SK-N-SH (cell line): ENCODE measurements at regions not wholly inside any gene's neighbourhood (a gene's known extent, or its start where the extent isn't known, plus 50 kb on each side); places are given as distances from the start of the nearest gene placed in this dataset.
"Not testable (repeated sequence)": the region's sequence is repeated elsewhere in the genome, so short reads cannot be mapped to it uniquely, and the experiment has no call there.

Source experiments
- CTCF ChIA-PET: fragments of 300-600, 350-600 bp; formaldehyde crosslinking; extraction: SDS; loops from one replicate; lab custom pipeline; 2021; lab: Yijun Ruan, JAX
- POLR2A ChIA-PET: fragments of 350-600 bp; sonication (Branson Sonifier 250); formaldehyde crosslinking; extraction: SDS; loops from one replicate; lab custom pipeline; 2020; ENCODE audit warnings: antibody characterized with exemption, inconsistent platforms; lab: Yijun Ruan, JAX
- DNase-seq: peaks from one replicate; pipeline ENCODE4 v3.0.0; 2012
- H2AFZ ChIP-seq: fragments of 200-600 bp; sonication (generic); 2 replicates; pipeline ENCODE4 v1.8.1; 2016; ENCODE audit warnings: antibody characterized with exemption, mild to moderate bottlenecking, low read depth
- H3F3A ChIP-seq: fragments of 200-600 bp; sonication (generic); replicated peaks from 2 replicates; pipeline ENCODE3; 2016; ENCODE audit warnings: antibody characterized with exemption, mild to moderate bottlenecking; ENCODE audit not compliant: insufficient read depth
- H3K27ac ChIP-seq, 2 experiments: fragments of 200-500 bp in 1 of 2; fragments of 200-600 bp in 1 of 2; sonication (Bioruptor generic) in 1 of 2; sonication (generic), shearing (Covaris generic) in 1 of 2; 2 replicates each; pipeline versions ENCODE4 v1.5.1 to v1.6.1; 2014 to 2016; ENCODE audit warnings: low read depth in 2 of 2, inconsistent platforms in 1 of 2, low read length in 1 of 2, mild to moderate bottlenecking in 1 of 2, mixed read lengths in 1 of 2
- H3K27me3 ChIP-seq: fragments of 200-600 bp; sonication (generic), shearing (Covaris generic); 2 replicates; pipeline ENCODE4 v1.6.1; 2016; ENCODE audit warnings: mixed run types; ENCODE audit not compliant: insufficient read depth
- H3K36me3 ChIP-seq, 2 experiments: fragments of 200-500 bp in 1 of 2; fragments of 200-600 bp in 1 of 2; sonication (Bioruptor generic) in 1 of 2; sonication (generic) in 1 of 2; replicated peaks in 1 of 2; 2 replicates each; pipeline versions ENCODE3 to v1.5.1; 2014 to 2016; ENCODE audit warnings: low read length in 1 of 2, mild to moderate bottlenecking in 1 of 2; ENCODE audit not compliant: insufficient read depth in 2 of 2, control insufficient read depth in 1 of 2
- H3K4me1 ChIP-seq, 2 experiments: fragments of 200-500 bp in 1 of 2; fragments of 200-600 bp in 1 of 2; sonication (Bioruptor generic) in 1 of 2; sonication (generic), shearing (Covaris generic) in 1 of 2; 2 replicates each; pipeline versions ENCODE4 v1.5.1 to v1.6.1; 2014 to 2016; ENCODE audit warnings: low read depth in 1 of 2, low read length in 1 of 2, mixed run types in 1 of 2; ENCODE audit not compliant: insufficient read depth in 2 of 2, control insufficient read depth in 1 of 2
- H3K4me2 ChIP-seq: fragments of 200-600 bp; sonication (generic), shearing (Covaris generic); 2 replicates; pipeline ENCODE4 v1.6.1; 2017; ENCODE audit warnings: mixed run types
- H3K4me3 ChIP-seq, 2 experiments: fragments of 200-500 bp in 1 of 2; fragments of 200-600 bp in 1 of 2; sonication (Bioruptor generic) in 1 of 2; sonication (generic), shearing (Covaris generic) in 1 of 2; 2 replicates each; pipeline versions ENCODE4 v1.5.1 to v1.8.1; 2014 to 2016; ENCODE audit warnings: low read depth in 2 of 2, inconsistent platforms in 1 of 2, low read length in 1 of 2, mild to moderate bottlenecking in 1 of 2, mixed read lengths in 1 of 2, moderate library complexity in 1 of 2
- H3K79me2 ChIP-seq: fragments of 200-600 bp; sonication (generic); 2 replicates; pipeline ENCODE4 v1.8.1; 2017; ENCODE audit warnings: mild to moderate bottlenecking; ENCODE audit not compliant: insufficient read depth
- H3K9ac ChIP-seq: fragments of 200-600 bp; sonication (generic); 2 replicates; pipeline ENCODE4 v1.6.1; 2017; ENCODE audit warnings: mixed run types
- H3K9me2 ChIP-seq: fragments of 200-600 bp; sonication (generic); 2 replicates; pipeline ENCODE4 v1.6.1; 2017; ENCODE audit warnings: mixed run types
- H3K9me3 ChIP-seq: fragments of 200-600 bp; sonication (generic); 2 replicates; pipeline ENCODE4 v1.6.1; 2017; ENCODE audit warnings: mixed run types, mild to moderate bottlenecking, moderate library complexity
- H4K20me1 ChIP-seq: fragments of 200-600 bp; sonication (generic); 2 replicates; pipeline ENCODE4 v1.6.1; 2017; ENCODE audit warnings: mild to moderate bottlenecking, mixed run types; ENCODE audit not compliant: insufficient read depth
- CHD2 ChIP-seq: fragments of 150-350 bp; IDR thresholded peaks from 2 replicates; pipeline ENCODE4 v1.6.1; 2018; ENCODE audit warnings: low read length; ENCODE audit not compliant: partially characterized antibody
- EP300 ChIP-seq, 2 experiments: IDR thresholded peaks; 2 replicates each; pipeline versions ENCODE4 v1.4.0 to v1.6.1; 2012; ENCODE audit warnings: borderline replicate concordance in 1 of 2, low read depth in 1 of 2, low read length in 1 of 2
- FOXJ3 ChIP-seq: sonication (generic); formaldehyde crosslinking; IDR thresholded peaks from 2 replicates; pipeline ENCODE4 v1.5.1; 2020; ENCODE audit warnings: mild to moderate bottlenecking, missing genetic modification reagents
- GATA2 ChIP-seq: sonication (generic); formaldehyde crosslinking; IDR thresholded peaks from 2 replicates; pipeline ENCODE4 v1.5.0; 2020; ENCODE audit warnings: mild to moderate bottlenecking, missing genetic modification reagents
- JUND ChIP-seq: IDR thresholded peaks from 2 replicates; pipeline ENCODE4 v1.4.0; 2012
- MXI1 ChIP-seq: IDR thresholded peaks from 2 replicates; pipeline ENCODE4 v1.6.1; 2012; ENCODE audit warnings: mild to moderate bottlenecking, low read depth, low read length, improper control_type of control experiment
- POLR2AphosphoS5 ChIP-seq: IDR thresholded peaks from 2 replicates; pipeline ENCODE4 v1.6.1; 2012; ENCODE audit warnings: low read depth, low read length
- TCF12 ChIP-seq: IDR thresholded peaks from 2 replicates; pipeline ENCODE4 v1.4.0; 2012
- WGBS: methylation state at CpG from one replicate; pipeline ENCODE4 v1.1.6; 2017; ENCODE audit warnings: low lambda C conversion rate; 5-methylcytosine and 5-hydroxymethylcytosine counted together
- TF ChIP-seq, protein P1 (sequence below): fragments of 150-350 bp; IDR thresholded peaks from 2 replicates; pipeline ENCODE4 v1.6.1; 2016; ENCODE audit warnings: mild to moderate bottlenecking, low read depth, low read length
- TF ChIP-seq, protein P2 (sequence below): IDR thresholded peaks from 2 replicates; pipeline ENCODE4 v1.6.1; 2012; ENCODE audit warnings: mild to moderate bottlenecking, low read depth, low read length, moderate library complexity

DNA sequence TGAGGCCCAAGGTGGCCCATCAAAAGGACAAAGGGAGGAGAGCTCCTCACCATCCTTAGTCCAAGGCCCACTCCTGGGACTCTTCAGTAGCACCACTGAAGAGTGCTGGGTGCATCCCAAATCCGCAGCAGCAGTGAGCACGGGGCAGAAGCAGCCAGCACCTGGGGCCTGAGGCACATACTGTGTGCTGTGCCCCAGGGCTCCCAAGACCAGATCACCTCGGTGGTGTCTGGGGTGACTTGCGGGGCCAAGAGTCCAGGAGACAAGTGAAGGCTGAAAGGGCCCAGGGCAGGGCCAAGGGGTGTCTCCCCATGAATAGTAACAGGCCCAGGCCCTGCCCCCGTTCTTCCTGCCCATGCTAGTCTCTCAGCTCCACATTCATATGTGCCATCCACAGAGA lies 59.9 kb upstream of the INSIG1 start:
- Histone ChIP-seq H3K4me3 (no peak overlapping the region), H3K4me1 (peaks cover 0 to 18% of the 10 kb centered on the region in 2 experiments; a peak in 1 of 4 replicates), H3K4me2 (no peak overlapping the region), H3K36me3 (no peaks in the 10 kb centered on the region), H3K9ac (no peak overlapping the region), H3K27me3 (no peaks in the 10 kb centered on the region; the same call in 1 of the 2 replicates), H3F3A (no peaks in the 10 kb centered on the region), H3K9me3 (no peaks in the 10 kb centered on the region), H3K27ac (no peak overlapping the region; a peak in 1 of 4 replicates), H4K20me1 (no peaks in the 10 kb centered on the region), H3K79me2 (no peaks in the 10 kb centered on the region), H2AFZ (no peak overlapping the region), H3K9me2 (no peaks in the 10 kb centered on the region)
- DNase-seq = no peak
- POLR2A ChIA-PET = no interaction called here
- CTCF ChIA-PET = interaction anchor here (0.8 to 8.1 kb wide), 6 partner anchors 9 to 310 kb away, joined by 3 to 63 read pairs (median 6); no protein-coding TSS in a partner anchor
- TF ChIP-seq, protein P1, sequence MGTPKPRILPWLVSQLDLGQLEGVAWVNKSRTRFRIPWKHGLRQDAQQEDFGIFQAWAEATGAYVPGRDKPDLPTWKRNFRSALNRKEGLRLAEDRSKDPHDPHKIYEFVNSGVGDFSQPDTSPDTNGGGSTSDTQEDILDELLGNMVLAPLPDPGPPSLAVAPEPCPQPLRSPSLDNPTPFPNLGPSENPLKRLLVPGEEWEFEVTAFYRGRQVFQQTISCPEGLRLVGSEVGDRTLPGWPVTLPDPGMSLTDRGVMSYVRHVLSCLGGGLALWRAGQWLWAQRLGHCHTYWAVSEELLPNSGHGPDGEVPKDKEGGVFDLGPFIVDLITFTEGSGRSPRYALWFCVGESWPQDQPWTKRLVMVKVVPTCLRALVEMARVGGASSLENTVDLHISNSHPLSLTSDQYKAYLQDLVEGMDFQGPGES = no peak
- TF ChIP-seq EP300 (IDR thresholded peaks at IDR 0.05; ENCODE audit: borderline replicate concordance in 1 of 2, low read depth in 1 of 2, low read length in 1 of 2) = no peak
- no peak for TF ChIP-seq MXI1
- 57% methylated on average over 5 of the region's 5 CpGs for WGBS

DNA sequence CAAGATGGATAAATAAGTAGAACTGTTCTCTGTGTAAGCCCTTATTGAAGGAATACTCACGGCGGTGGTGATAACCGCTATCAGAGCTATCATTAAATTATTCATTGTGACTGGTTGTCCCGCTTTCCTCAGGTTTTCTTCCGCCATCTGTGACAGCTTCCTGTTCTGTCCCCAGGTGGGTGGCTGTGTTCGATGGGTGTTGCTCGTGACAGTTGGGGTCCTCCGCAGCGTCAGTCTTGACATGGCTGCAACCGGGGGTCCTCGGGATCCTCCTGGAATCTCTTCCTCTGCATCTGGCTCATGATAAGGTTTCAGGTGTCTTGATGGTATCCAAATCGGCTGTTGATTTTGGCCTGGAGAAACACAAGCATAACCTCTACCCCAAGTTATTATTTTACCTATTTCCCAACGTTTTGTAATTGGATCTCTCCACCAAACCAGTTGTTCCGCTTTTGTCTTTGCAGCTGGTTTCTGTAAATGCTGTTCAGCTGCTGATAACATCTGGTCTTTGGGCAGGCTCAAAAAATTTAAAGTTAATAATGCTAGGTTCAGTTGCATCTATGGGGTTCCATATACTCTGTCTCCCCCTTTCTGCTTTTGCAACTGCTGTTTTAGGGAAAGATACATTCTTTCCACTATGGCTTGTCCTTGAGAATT lies 58.1 kb upstream of the INSIG1 start:
- peak; percentile 66 for TF ChIP-seq GATA2 (CRISPR knock-in tag)
- TF ChIP-seq, all 33 proteins: peak for 1; not testable (repeated sequence) for 32
- POLR2A ChIA-PET = interaction anchor here (1.3 kb wide), 1 partner anchor 12 kb away, joined by 5 read pairs; no protein-coding TSS in a partner anchor
- H3K27me3 ChIP-seq, H4K20me1 ChIP-seq, H3K36me3 ChIP-seq, H3K4me2 ChIP-seq, H3K27ac ChIP-seq, H3K9me3 ChIP-seq, H3K4me3 ChIP-seq, H3K9me2 ChIP-seq, H3F3A ChIP-seq, H2AFZ ChIP-seq, DNase-seq, H3K79me2 ChIP-seq, H3K9ac ChIP-seq: not testable (repeated sequence)
- CTCF ChIA-PET = interaction anchor here (0.6 to 1.5 kb wide), 3 partner anchors 9 to 590 kb away, joined by 3 to 5 read pairs (median 3); no protein-coding TSS in a partner anchor
- WGBS = 69% methylated on average over 14 of the region's 14 CpGs
- peaks cover 0 to 18% of the 10 kb centered on the region in 2 experiments; a peak in 1 of 4 replicates for H3K4me1 ChIP-seq

DNA sequence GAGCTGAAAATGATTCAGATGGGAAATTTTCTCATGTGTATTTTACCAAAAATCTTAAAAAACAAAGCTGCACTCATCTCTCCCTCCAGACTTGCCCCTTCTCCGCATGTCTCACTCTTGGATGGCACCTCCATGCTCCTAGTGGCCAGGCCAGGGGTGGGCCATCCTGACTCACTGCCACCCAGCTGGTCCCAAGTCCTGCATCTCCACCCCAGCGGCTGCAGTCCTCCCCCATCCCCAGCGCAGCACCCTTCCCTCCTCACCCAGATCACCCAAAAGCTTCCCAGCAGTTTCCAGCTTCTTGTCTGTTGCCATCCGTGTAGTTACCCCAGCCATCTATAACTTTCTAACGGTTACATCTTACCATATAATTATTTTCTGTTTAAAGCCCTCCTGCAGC lies 53.0 kb upstream of the INSIG1 start:
- Histone ChIP-seq H3K4me2 (no peak overlapping the region), H3K9me3 (no peaks in the 10 kb centered on the region), H3K9me2 (no peaks in the 10 kb centered on the region), H3F3A (no peaks in the 10 kb centered on the region), H2AFZ (no peak overlapping the region), H3K27ac (no peak overlapping the region), H3K4me1 (peaks cover 0 to 8% of the 10 kb centered on the region in 2 experiments; a peak in 1 of 4 replicates), H3K9ac (no peak overlapping the region), H3K79me2 (no peaks in the 10 kb centered on the region), H4K20me1 (no peaks in the 10 kb centered on the region), H3K36me3 (no peaks in the 10 kb centered on the region), H3K4me3 (no peak overlapping the region), H3K27me3 (no peaks in the 10 kb centered on the region; the same call in 1 of the 2 replicates)
- TF ChIP-seq TCF12 (no peak), POLR2AphosphoS5 (no peak), GATA2 (CRISPR knock-in tag) (no peak), FOXJ3 (CRISPR knock-in tag) (no peak), JUND (no peak), CHD2 (no peak)
- TF ChIP-seq, protein P2, sequence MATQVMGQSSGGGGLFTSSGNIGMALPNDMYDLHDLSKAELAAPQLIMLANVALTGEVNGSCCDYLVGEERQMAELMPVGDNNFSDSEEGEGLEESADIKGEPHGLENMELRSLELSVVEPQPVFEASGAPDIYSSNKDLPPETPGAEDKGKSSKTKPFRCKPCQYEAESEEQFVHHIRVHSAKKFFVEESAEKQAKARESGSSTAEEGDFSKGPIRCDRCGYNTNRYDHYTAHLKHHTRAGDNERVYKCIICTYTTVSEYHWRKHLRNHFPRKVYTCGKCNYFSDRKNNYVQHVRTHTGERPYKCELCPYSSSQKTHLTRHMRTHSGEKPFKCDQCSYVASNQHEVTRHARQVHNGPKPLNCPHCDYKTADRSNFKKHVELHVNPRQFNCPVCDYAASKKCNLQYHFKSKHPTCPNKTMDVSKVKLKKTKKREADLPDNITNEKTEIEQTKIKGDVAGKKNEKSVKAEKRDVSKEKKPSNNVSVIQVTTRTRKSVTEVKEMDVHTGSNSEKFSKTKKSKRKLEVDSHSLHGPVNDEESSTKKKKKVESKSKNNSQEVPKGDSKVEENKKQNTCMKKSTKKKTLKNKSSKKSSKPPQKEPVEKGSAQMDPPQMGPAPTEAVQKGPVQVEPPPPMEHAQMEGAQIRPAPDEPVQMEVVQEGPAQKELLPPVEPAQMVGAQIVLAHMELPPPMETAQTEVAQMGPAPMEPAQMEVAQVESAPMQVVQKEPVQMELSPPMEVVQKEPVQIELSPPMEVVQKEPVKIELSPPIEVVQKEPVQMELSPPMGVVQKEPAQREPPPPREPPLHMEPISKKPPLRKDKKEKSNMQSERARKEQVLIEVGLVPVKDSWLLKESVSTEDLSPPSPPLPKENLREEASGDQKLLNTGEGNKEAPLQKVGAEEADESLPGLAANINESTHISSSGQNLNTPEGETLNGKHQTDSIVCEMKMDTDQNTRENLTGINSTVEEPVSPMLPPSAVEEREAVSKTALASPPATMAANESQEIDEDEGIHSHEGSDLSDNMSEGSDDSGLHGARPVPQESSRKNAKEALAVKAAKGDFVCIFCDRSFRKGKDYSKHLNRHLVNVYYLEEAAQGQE = no peak
- TF ChIP-seq, protein P1 = no peak
- CTCF ChIA-PET = interaction anchor here (0.8 to 1.7 kb wide), 4 partner anchors 8 to 318 kb away, joined by 3 to 7 read pairs (median 4); no protein-coding TSS in a partner anchor
- WGBS = 62% methylated on average over 5 of the region's 5 CpGs
- POLR2A ChIA-PET = interaction anchor here (1.1 kb wide), 1 partner anchor 18 kb away, joined by 3 read pairs; no protein-coding TSS in a partner anchor
- DNase-seq = no peak
